ENCODE measurements at regions not wholly inside any gene's neighbourhood (a gene's known extent, or its start where the extent isn't known, plus 50 kb on each side); places are given as distances from the start of the nearest gene placed in this dataset.

GRCh38 chr11:104225047-104225446 is 61.1 kb upstream of the PDGFD start:
- Histone ChIP-seq H3K27ac (ENCODE audit: low read depth, low read length) (no peak overlapping the region), H3K4me3 (ENCODE audit: low read length) (no peak overlapping the region), H3K9me3 (ENCODE audit: insufficient read depth, low read depth, low read length) (no peaks in the 10 kb centered on the region), H3K36me3 (ENCODE audit: insufficient read depth, low read length) (no peaks in the 10 kb centered on the region), H3K4me1 (ENCODE audit: insufficient read depth, low read length) (no peaks in the 10 kb centered on the region), H3K27me3 (ENCODE audit: insufficient read depth, low read length) (no peaks in the 10 kb centered on the region), H3K9ac (ENCODE audit: low read depth, low read length) (no peak overlapping the region)
- WGBS = 96% methylated on average over 2 of the region's 2 CpGs

DNA sequence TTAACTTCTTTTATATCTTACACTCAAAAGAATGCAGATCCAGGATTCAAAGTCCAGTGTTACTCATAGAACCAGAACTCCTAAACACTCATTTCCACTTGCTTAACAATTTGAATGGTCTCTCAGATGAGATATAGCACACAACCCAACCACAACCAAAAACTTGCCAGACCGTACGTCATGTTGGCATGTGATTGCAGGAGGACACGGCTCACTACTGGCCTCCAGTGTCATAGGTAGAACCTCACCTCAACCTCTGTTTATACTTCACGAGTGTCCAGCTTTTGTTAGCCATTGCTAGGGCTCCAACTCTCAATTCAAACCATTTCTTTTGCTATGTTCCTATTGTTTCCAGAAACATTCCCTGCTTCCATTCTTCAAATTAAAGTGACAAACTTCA is 58.5 kb upstream of the PDGFD start:
- no peaks in the 10 kb centered on the region for H3K9me3 ChIP-seq (ENCODE audit: insufficient read depth, low read depth, low read length)
- H3K27ac ChIP-seq (ENCODE audit: low read depth, low read length) = no peak overlapping the region
- WGBS = 94% methylated on average over 4 of the region's 4 CpGs
- no peak overlapping the region for H3K9ac ChIP-seq (ENCODE audit: low read depth, low read length)
- H3K27me3 ChIP-seq (ENCODE audit: insufficient read depth, low read length) = no peaks in the 10 kb centered on the region
- H3K4me1 ChIP-seq (ENCODE audit: insufficient read depth, low read length) = no peaks in the 10 kb centered on the region
- H3K4me3 ChIP-seq (ENCODE audit: low read length) = no peak overlapping the region
- no peaks in the 10 kb centered on the region for H3K36me3 ChIP-seq (ENCODE audit: insufficient read depth, low read length)

DNA sequence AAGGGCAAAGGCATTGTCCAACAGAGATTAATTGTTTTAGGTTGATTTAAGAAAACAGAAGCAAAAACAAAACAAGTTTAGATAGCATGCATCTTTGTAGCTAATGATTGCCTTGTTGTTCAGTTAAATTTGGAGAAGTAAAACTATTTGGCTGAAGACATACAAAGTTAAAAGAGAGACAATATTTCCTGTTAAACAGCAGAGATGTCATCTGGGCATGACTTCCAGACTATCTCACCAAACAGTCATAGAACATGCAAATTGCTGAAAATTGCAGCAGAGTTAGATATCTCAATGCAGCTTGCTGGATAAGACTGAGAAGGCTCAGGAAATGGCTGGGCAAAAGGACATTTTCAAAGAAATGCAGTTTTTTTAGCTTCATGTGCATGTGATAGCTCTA is 57.5 kb upstream of the PDGFD start:
- Histone ChIP-seq H3K9ac (ENCODE audit: low read depth, low read length) (no peak overlapping the region), H3K4me1 (ENCODE audit: insufficient read depth, low read length) (no peaks in the 10 kb centered on the region), H3K4me3 (ENCODE audit: low read length) (no peak overlapping the region), H3K36me3 (ENCODE audit: insufficient read depth, low read length) (no peaks in the 10 kb centered on the region), H3K27ac (ENCODE audit: low read depth, low read length) (no peak overlapping the region), H3K9me3 (ENCODE audit: insufficient read depth, low read depth, low read length) (no peaks in the 10 kb centered on the region), H3K27me3 (ENCODE audit: insufficient read depth, low read length) (no peaks in the 10 kb centered on the region)

GRCh38 chr11:104219096-104219495 is 55.1 kb upstream of the PDGFD start:
- WGBS = over 99% methylated on average over 3 of the region's 3 CpGs
- no peaks in the 10 kb centered on the region for H3K36me3 ChIP-seq (ENCODE audit: insufficient read depth, low read length)
- H3K9ac ChIP-seq (ENCODE audit: low read depth, low read length) = no peak overlapping the region
- no peaks in the 10 kb centered on the region for H3K4me1 ChIP-seq (ENCODE audit: insufficient read depth, low read length)
- no peaks in the 10 kb centered on the region for H3K27me3 ChIP-seq (ENCODE audit: insufficient read depth, low read length)
- no peaks in the 10 kb centered on the region for H3K9me3 ChIP-seq (ENCODE audit: insufficient read depth, low read depth, low read length)
- no peak overlapping the region for H3K27ac ChIP-seq (ENCODE audit: low read depth, low read length)
- no peak overlapping the region for H3K4me3 ChIP-seq (ENCODE audit: low read length)

DNA sequence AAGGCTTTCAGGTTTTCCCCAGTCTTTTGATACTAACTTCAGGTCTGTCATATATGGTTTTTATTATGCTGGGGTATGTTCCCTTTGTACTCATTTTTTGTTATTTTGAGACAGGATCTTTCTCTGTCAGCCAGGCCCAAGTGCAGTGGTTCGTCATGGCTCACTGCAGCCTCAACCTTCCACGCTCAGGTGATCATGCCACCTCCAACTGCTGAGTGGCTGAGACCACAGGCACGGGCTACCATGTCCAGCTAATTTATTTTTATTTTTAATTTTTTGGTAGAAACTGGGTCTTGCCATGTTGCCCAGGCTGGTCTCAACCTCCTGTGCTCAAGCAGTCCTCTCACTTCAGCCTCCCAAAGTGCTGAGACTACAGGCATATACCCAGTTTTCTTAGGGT is 50.6 kb upstream of the PDGFD start:
- 94% methylated on average over 2 of the region's 3 CpGs for WGBS
- H3K27me3 ChIP-seq (ENCODE audit: insufficient read depth, low read length) = no peaks in the 10 kb centered on the region
- H3K4me3 ChIP-seq (ENCODE audit: low read length) = no peak overlapping the region
- H3K9me3 ChIP-seq (ENCODE audit: insufficient read depth, low read depth, low read length) = no peaks in the 10 kb centered on the region
- H3K36me3 ChIP-seq (ENCODE audit: insufficient read depth, low read length) = no peaks in the 10 kb centered on the region
- H3K9ac ChIP-seq (ENCODE audit: low read depth, low read length) = no peak overlapping the region
- H3K27ac ChIP-seq (ENCODE audit: low read depth, low read length) = no peak overlapping the region
- no peaks in the 10 kb centered on the region for H3K4me1 ChIP-seq (ENCODE audit: insufficient read depth, low read length)

All from HUES64 (cell line).